Bronchial epithelial cell (primary cell): ENCODE measurements at regions not wholly inside any gene's neighbourhood (a gene's known extent, or its start where the extent isn't known, plus 50 kb on each side); places are given as distances from the start of the nearest gene placed in this dataset.

Experiments
- DNase-seq: peaks from one replicate; pipeline ENCODE4 v3.0.0-alpha.2; 2010; ENCODE audit warnings: low read depth
- FAIRE-seq: peaks from 2 replicates; lab custom pipeline; 2011; peaks lifted over from hg19 to GRCh38; lab: Jason Lieb, UNC
- H3K27me3 ChIP-seq: 2 replicates; pipeline ENCODE4 v1.5.1; 2011; ENCODE audit warnings: low read length; ENCODE audit not compliant: control insufficient read depth, insufficient read depth
- H3K36me3 ChIP-seq: 2 replicates; pipeline ENCODE4 v1.5.1; 2011; ENCODE audit warnings: low read length; ENCODE audit not compliant: control insufficient read depth, insufficient read depth
- H3K4me3 ChIP-seq: 2 replicates; pipeline ENCODE4 v1.5.1; 2011; ENCODE audit warnings: mild to moderate bottlenecking, low read depth, low read length, control low read depth
- TF ChIP-seq, protein P1 (sequence below): IDR thresholded peaks from 2 replicates; pipeline ENCODE4 v1.5.1; 2011; ENCODE audit warnings: mild to moderate bottlenecking, moderate library complexity, low read length, control low read depth, inconsistent platforms; ENCODE audit not compliant: insufficient read depth, severe bottlenecking

DNA sequence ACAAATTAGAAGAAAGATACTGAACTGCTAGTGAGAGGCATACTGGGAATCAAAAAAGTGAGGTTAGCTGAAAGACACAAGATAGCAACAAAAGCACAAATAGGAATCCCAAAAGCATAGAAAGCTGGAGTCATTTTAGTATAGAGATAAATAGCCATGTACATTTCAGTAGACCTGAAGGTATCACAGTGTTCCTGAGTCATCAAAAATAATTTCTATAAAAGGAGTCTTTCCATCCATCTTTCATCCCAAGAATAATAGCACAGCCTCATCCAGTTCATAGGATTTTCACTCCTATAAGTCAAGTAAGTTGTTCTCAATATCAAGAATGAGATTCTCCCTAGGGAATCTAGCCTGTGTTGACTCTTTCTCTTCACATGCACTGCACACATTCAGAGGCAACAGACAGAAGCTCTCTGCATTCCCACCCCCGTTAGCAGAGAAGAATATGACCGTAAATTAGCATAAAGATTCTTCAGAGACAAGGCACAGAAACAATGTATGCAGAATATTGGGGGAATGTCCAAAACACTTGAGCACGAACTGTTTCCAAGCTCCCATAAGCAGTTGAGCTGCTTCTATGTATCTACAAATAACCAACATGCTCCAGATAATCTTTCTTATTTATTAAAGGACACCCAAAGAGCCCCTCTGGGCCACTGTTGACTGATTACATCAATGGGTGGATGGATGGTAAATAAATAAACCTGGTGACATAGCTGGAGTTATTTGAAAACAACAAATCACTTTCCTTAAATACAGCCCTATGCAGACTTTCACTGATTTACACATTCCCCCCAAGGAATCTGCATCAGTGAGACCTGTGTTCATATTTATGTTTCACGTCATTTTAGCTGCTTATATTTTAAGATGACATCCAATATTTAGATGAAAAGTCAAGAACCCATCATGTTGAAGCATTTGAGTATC is 174.5 kb upstream of the PKDCC start:
- DNase-seq (no peak), FAIRE-seq (no peak)
- Histone ChIP-seq H3K27me3 (no peaks in the 10 kb centered on the region), H3K4me3 (no peak overlapping the region), H3K36me3 (no peaks in the 10 kb centered on the region)
- TF ChIP-seq, protein P1, sequence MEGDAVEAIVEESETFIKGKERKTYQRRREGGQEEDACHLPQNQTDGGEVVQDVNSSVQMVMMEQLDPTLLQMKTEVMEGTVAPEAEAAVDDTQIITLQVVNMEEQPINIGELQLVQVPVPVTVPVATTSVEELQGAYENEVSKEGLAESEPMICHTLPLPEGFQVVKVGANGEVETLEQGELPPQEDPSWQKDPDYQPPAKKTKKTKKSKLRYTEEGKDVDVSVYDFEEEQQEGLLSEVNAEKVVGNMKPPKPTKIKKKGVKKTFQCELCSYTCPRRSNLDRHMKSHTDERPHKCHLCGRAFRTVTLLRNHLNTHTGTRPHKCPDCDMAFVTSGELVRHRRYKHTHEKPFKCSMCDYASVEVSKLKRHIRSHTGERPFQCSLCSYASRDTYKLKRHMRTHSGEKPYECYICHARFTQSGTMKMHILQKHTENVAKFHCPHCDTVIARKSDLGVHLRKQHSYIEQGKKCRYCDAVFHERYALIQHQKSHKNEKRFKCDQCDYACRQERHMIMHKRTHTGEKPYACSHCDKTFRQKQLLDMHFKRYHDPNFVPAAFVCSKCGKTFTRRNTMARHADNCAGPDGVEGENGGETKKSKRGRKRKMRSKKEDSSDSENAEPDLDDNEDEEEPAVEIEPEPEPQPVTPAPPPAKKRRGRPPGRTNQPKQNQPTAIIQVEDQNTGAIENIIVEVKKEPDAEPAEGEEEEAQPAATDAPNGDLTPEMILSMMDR, result no peak

DNA sequence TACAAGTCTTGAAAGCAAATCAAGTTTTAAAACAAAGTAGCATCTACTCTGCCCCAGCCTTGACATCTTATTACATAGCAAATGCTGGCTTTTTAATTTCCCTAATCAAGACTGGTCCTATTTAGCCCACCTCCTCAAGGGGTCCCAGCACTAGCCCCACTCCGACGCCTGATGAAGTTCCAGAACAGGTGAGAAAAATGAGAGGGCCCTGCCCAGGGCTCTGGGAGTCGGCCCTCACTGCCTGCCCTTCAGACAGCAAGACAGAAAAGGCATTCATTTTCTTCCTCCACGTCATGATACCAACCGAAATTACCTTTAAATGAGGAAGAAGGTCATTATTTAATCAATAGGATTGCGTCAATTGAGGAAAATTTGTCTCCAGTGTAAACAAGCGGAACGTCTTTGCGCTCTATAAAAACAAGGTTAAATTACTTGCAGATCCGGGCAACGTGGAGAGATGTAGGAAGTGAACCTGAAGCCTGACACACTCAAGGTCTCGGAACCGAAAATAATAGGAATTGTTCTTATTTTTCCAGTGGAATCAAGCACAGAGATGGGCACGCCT is 170.6 kb upstream of the PKDCC start:
- no peaks in the 10 kb centered on the region for H3K36me3 ChIP-seq
- FAIRE-seq (no peak), DNase-seq (no peak)
- H3K27me3 ChIP-seq, result no peaks in the 10 kb centered on the region
- TF ChIP-seq, protein P1, result no peak
- no peak overlapping the region for H3K4me3 ChIP-seq

DNA sequence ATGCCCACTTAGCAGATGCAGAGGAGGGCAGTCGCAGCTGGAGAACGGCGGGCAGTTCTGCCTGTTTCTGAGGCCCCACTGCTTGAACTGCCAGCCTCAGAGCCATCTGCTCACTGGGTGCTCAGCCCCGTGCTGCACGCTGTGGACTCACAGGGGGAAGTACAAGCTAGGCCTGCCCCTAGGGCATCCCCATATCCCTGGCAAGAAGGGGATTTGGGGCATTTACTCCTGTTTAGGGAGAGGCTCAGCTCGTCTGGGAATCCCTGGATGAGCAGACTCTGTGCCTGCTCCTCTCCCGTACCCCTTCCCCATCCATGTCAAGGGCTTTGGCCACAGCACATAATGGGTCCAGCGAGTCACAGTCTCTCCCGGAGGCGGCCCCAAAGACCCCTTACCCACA is 169.8 kb upstream of the PKDCC start:
- Histone ChIP-seq H3K4me3 (no peak overlapping the region), H3K36me3 (no peaks in the 10 kb centered on the region), H3K27me3 (no peaks in the 10 kb centered on the region)
- DNase-seq (no peak), FAIRE-seq (no peak)
- TF ChIP-seq, protein P1, result no peak

DNA sequence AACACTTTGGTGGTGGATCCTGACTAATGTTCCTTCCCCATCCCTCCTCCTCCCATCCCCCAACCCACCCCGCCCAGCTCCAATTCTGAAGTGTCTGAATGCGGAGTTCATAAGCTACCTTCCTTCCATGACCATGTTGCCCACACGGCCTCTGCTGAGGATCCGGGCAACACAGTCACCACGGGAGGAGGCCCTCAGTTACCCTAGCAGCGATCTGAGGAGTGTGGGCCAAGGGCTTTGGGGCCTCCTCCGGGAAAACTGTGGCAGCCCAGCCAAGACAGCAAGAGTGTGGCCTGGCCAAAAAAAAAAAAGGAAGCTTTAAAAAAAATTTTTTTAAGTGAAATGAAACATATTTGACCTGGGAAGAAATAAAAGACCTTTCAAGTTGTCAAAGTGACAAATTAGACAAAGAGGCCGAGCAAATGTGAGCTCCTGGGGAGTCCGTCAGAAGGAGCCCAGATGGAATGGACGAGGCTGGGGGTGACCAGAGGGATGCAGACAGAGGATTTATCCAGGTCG is 169.0 kb upstream of the PKDCC start:
- Histone ChIP-seq H3K27me3 (no peaks in the 10 kb centered on the region), H3K36me3 (no peaks in the 10 kb centered on the region), H3K4me3 (no peak overlapping the region)
- FAIRE-seq (no peak), DNase-seq (no peak)
- TF ChIP-seq, protein P1, result no peak

DNA sequence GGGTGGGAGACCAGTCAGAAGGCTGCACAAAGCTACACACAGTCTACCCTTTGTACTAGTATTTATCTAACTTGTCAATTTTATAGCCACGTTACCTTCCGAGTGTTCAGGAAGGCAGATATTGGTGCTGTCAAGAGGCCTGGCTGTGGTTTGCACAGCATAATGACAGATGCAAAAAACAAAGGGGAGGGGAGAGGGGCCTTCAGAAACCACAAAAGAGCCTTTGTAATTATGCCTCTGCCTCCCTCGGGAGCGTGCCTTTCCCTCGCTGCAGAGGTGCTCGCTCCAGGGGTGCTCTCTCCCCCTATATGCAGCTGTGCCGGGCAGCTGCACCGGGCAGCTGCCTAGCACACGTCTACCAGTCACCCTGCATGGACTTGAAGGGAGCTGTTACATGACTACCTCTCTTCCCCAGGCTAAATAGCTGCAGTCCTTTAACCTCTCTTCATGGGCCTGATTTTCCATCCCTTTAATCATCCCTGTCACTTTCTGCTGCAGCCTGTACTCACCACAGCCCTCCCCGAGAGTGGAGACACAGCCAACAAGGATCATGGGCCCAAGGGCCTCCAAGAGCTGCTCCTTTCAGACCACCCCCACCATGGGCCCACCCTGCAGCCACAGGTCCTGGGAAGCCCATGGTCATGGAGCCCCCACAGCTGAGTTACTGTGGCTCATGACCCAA is 168.4 kb upstream of the PKDCC start:
- Histone ChIP-seq H3K27me3 (no peaks in the 10 kb centered on the region), H3K4me3 (no peak overlapping the region), H3K36me3 (no peaks in the 10 kb centered on the region)
- FAIRE-seq (no peak), DNase-seq (no peak)
- TF ChIP-seq, protein P1, result no peak
